ENCODE measurements at regions not wholly inside any gene's neighbourhood (a gene's known extent, or its start where the extent isn't known, plus 50 kb on each side); places are given as distances from the start of the nearest gene placed in this dataset.

- Histone ChIP-seq H3K9me2 (ENCODE audit: insufficient read depth) (no peaks in the 10 kb centered on the region), H3K36me3 (ENCODE audit: control insufficient read depth in 1 of 2, insufficient read depth in 2 of 2, low read length in 2 of 2) (no peaks in the 10 kb centered on the region), H3K4me1 (ENCODE audit: control insufficient read depth in 1 of 2, insufficient read depth in 2 of 2, low read length in 2 of 2) (no peaks in the 10 kb centered on the region), H3K79me2 (ENCODE audit: insufficient read depth, low read length) (no peaks in the 10 kb centered on the region), H3K9ac (ENCODE audit: low read length) (no peak overlapping the region), H3K9me3 (ENCODE audit: control insufficient read depth in 1 of 2, insufficient read depth in 1 of 2, low read depth in 1 of 2, low read length in 2 of 2) (no peaks in the 10 kb centered on the region), H2AFZ (ENCODE audit: low read depth, low read length, poor library complexity, severe bottlenecking) (no peak overlapping the region), H3K4me3 (replicated peaks in 1 of 2; ENCODE audit: low read depth in 1 of 2, low read length in 2 of 2) (no peak overlapping the region), H3K27me3 (ENCODE audit: insufficient read depth, low read length) (no peaks in the 10 kb centered on the region), H4K20me1 (ENCODE audit: insufficient read depth) (no peaks in the 10 kb centered on the region), H3K27ac (ENCODE audit: low read depth, low read length) (no peak overlapping the region), H3K4me2 (ENCODE audit: low read length) (no peak overlapping the region)
- intact Hi-C loops (cut with micrococcal nuclease): loop anchor here (10.0 kb wide), 3 partner anchors 200 to 730 kb away; no protein-coding TSS in a partner anchor
- peak; percentile 62 for TF ChIP-seq RAD21 (IDR thresholded peaks at IDR 0.05; ENCODE audit: low read depth)
- TF ChIP-seq, protein P1, sequence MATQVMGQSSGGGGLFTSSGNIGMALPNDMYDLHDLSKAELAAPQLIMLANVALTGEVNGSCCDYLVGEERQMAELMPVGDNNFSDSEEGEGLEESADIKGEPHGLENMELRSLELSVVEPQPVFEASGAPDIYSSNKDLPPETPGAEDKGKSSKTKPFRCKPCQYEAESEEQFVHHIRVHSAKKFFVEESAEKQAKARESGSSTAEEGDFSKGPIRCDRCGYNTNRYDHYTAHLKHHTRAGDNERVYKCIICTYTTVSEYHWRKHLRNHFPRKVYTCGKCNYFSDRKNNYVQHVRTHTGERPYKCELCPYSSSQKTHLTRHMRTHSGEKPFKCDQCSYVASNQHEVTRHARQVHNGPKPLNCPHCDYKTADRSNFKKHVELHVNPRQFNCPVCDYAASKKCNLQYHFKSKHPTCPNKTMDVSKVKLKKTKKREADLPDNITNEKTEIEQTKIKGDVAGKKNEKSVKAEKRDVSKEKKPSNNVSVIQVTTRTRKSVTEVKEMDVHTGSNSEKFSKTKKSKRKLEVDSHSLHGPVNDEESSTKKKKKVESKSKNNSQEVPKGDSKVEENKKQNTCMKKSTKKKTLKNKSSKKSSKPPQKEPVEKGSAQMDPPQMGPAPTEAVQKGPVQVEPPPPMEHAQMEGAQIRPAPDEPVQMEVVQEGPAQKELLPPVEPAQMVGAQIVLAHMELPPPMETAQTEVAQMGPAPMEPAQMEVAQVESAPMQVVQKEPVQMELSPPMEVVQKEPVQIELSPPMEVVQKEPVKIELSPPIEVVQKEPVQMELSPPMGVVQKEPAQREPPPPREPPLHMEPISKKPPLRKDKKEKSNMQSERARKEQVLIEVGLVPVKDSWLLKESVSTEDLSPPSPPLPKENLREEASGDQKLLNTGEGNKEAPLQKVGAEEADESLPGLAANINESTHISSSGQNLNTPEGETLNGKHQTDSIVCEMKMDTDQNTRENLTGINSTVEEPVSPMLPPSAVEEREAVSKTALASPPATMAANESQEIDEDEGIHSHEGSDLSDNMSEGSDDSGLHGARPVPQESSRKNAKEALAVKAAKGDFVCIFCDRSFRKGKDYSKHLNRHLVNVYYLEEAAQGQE (IDR thresholded peaks at IDR 0.05; ENCODE audit: low read depth): no peak
- TF ChIP-seq, protein P2, sequence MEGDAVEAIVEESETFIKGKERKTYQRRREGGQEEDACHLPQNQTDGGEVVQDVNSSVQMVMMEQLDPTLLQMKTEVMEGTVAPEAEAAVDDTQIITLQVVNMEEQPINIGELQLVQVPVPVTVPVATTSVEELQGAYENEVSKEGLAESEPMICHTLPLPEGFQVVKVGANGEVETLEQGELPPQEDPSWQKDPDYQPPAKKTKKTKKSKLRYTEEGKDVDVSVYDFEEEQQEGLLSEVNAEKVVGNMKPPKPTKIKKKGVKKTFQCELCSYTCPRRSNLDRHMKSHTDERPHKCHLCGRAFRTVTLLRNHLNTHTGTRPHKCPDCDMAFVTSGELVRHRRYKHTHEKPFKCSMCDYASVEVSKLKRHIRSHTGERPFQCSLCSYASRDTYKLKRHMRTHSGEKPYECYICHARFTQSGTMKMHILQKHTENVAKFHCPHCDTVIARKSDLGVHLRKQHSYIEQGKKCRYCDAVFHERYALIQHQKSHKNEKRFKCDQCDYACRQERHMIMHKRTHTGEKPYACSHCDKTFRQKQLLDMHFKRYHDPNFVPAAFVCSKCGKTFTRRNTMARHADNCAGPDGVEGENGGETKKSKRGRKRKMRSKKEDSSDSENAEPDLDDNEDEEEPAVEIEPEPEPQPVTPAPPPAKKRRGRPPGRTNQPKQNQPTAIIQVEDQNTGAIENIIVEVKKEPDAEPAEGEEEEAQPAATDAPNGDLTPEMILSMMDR (IDR thresholded peaks at IDR 0.05 in 2 of 3, conservative IDR thresholded peaks at IDR 0.05 in 1 of 3; ENCODE audit: borderline replicate concordance in 1 of 3, insufficient read depth in 1 of 3, low read depth in 2 of 3, low read length in 2 of 3): peak; percentile 36 to 88 (median 82); a peak in 5 of 6 replicates
- BruUV-seq (replicated peaks): no TSS peak
- POLR2A ChIA-PET: no interaction called here
- RAD21 ChIA-PET (ENCODE audit: low non-redundant PET in 1 of 2, low total read pairs in 2 of 2, uncharacterized antibody in 2 of 2, unreplicated experiment in 2 of 2): interaction anchor here in 1 of 2 experiments (1.1 kb wide), 1 partner anchor 201 kb away, joined by 8 read pairs; no protein-coding TSS in a partner anchor
- DNase-seq (ENCODE audit: low read depth, low spot score) (peak; percentile 6), ATAC-seq (peak; percentile 89)
- CTCF ChIA-PET: interaction anchor here (0.6 to 2.0 kb wide), 11 partner anchors 9 to 562 kb away, joined by 3 to 31 read pairs (median 5); no protein-coding TSS in a partner anchor
These were observed 87.8 kb downstream of the C3orf85 start for GRCh38 chr3:109224333-109224732.
